ENCODE measurements at regions not wholly inside any gene's neighbourhood (a gene's known extent, or its start where the extent isn't known, plus 50 kb on each side); places are given as distances from the start of the nearest gene placed in this dataset.

DNA sequence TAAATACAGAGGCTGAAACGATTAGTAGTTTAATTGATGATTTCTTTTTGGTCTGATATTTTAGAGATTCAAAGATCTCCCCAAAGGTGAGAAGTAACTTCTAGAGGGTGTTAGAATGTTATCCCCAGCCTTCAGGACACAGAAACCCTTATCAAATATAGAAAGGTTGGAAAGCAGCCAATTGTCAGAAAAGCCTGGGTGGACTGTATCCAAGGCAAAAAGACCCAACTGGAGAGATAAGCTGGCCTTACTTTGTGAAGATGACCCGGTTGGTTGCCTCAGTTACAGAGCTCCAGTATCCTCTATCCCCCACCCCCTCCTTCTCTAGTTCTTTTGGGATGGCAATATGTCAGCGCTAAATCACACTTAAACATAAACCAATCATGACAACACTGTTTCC, 75.7 kb downstream of the GCNT4 start:
- 53% methylated on average over 3 of the region's 3 CpGs for WGBS (ENCODE audit: insufficient coverage, insufficient replicate concordance, low lambda C conversion rate, missing lambda C conversion rate)

More for the DNA sequence above, 75.7 kb downstream of the GCNT4 start:
- no peak for FAIRE-seq
- Histone ChIP-seq H3K36me3 (ENCODE audit: control insufficient read depth in 2 of 2, insufficient read depth in 2 of 2, low read length in 1 of 2) (no peaks in the 10 kb centered on the region), H3K79me2 (ENCODE audit: control insufficient read depth, insufficient read depth, low read length) (no peaks in the 10 kb centered on the region), H3K27ac (ENCODE audit: control insufficient read depth, insufficient read depth) (no peak overlapping the region), H4K20me1 (ENCODE audit: control insufficient read depth, insufficient read depth) (no peaks in the 10 kb centered on the region), H3K4me1 (ENCODE audit: control insufficient read depth, insufficient read depth, low read length) (peaks cover 4% of the 10 kb centered on the region), H3K4me3 (no peak overlapping the region), H3K9ac (ENCODE audit: control insufficient read depth, insufficient read depth, low read length) (no peak overlapping the region), H3K27me3 (replicated peaks in 1 of 2; ENCODE audit: control insufficient read depth in 2 of 2, insufficient read depth in 2 of 2, low read length in 1 of 2) (no peaks in the 10 kb centered on the region), H3K9me3 (replicated peaks; ENCODE audit: control insufficient read depth, insufficient read depth, low read length) (peaks cover 2% of the 10 kb centered on the region; the same call in 2 of the 3 replicates), H3K4me2 (ENCODE audit: control insufficient read depth, insufficient read depth) (no peak overlapping the region), H2AFZ (ENCODE audit: control insufficient read depth, low read depth, low read length) (no peak overlapping the region)
- intact Hi-C loops (cut with micrococcal nuclease; ENCODE audit: unreplicated experiment): no loop called here
- DNase-seq (ENCODE audit: low read depth, low spot score): no peak
- SMC1A ChIA-PET (ENCODE audit: uncharacterized antibody, unreplicated experiment): no interaction called here
- POLR2A ChIA-PET: no interaction called here
- BruUV-seq (replicated peaks): no TSS peak
- in situ Hi-C loops (cut with MboI): no loop called here
- ATAC-seq: no peak
- no peak for TF ChIP-seq MEF2B (IDR thresholded peaks at IDR 0.05; ENCODE audit: partially characterized antibody, poor library complexity, severe bottlenecking)
- TF ChIP-seq WRNIP1 (IDR thresholded peaks at IDR 0.05; ENCODE audit: borderline replicate concordance, low read depth, low read length): no peak
- TF ChIP-seq POLR2A (IDR thresholded peaks at IDR 0.05; ENCODE audit: low read depth, low read length): no peak
- TF ChIP-seq JUND (IDR thresholded peaks at IDR 0.05; ENCODE audit: low read depth, low read length): no peak
- no peak for TF ChIP-seq HCFC1 (IDR thresholded peaks at IDR 0.05; ENCODE audit: low read length)
- TF ChIP-seq TCF7 (IDR thresholded peaks at IDR 0.05; ENCODE audit: borderline replicate concordance): no peak
- TF ChIP-seq CBX5 (IDR thresholded peaks at IDR 0.05; ENCODE audit: low read depth): no peak
- TF ChIP-seq, protein P1, sequence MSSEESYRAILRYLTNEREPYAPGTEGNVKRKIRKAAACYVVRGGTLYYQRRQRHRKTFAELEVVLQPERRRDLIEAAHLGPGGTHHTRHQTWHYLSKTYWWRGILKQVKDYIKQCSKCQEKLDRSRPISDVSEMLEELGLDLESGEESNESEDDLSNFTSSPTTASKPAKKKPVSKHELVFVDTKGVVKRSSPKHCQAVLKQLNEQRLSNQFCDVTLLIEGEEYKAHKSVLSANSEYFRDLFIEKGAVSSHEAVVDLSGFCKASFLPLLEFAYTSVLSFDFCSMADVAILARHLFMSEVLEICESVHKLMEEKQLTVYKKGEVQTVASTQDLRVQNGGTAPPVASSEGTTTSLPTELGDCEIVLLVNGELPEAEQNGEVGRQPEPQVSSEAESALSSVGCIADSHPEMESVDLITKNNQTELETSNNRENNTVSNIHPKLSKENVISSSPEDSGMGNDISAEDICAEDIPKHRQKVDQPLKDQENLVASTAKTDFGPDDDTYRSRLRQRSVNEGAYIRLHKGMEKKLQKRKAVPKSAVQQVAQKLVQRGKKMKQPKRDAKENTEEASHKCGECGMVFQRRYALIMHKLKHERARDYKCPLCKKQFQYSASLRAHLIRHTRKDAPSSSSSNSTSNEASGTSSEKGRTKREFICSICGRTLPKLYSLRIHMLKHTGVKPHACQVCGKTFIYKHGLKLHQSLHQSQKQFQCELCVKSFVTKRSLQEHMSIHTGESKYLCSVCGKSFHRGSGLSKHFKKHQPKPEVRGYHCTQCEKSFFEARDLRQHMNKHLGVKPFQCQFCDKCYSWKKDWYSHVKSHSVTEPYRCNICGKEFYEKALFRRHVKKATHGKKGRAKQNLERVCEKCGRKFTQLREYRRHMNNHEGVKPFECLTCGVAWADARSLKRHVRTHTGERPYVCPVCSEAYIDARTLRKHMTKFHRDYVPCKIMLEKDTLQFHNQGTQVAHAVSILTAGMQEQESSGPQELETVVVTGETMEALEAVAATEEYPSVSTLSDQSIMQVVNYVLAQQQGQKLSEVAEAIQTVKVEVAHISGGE (CRISPR knock-in tag; IDR thresholded peaks at IDR 0.05): no peak
- TF ChIP-seq RFX5 (IDR thresholded peaks at IDR 0.05; ENCODE audit: low read depth, low read length): no peak
- TF ChIP-seq SPI1 (IDR thresholded peaks at IDR 0.05; ENCODE audit: borderline replicate concordance, insufficient read depth, low read depth, low read length): no peak
- TF ChIP-seq, protein P2, sequence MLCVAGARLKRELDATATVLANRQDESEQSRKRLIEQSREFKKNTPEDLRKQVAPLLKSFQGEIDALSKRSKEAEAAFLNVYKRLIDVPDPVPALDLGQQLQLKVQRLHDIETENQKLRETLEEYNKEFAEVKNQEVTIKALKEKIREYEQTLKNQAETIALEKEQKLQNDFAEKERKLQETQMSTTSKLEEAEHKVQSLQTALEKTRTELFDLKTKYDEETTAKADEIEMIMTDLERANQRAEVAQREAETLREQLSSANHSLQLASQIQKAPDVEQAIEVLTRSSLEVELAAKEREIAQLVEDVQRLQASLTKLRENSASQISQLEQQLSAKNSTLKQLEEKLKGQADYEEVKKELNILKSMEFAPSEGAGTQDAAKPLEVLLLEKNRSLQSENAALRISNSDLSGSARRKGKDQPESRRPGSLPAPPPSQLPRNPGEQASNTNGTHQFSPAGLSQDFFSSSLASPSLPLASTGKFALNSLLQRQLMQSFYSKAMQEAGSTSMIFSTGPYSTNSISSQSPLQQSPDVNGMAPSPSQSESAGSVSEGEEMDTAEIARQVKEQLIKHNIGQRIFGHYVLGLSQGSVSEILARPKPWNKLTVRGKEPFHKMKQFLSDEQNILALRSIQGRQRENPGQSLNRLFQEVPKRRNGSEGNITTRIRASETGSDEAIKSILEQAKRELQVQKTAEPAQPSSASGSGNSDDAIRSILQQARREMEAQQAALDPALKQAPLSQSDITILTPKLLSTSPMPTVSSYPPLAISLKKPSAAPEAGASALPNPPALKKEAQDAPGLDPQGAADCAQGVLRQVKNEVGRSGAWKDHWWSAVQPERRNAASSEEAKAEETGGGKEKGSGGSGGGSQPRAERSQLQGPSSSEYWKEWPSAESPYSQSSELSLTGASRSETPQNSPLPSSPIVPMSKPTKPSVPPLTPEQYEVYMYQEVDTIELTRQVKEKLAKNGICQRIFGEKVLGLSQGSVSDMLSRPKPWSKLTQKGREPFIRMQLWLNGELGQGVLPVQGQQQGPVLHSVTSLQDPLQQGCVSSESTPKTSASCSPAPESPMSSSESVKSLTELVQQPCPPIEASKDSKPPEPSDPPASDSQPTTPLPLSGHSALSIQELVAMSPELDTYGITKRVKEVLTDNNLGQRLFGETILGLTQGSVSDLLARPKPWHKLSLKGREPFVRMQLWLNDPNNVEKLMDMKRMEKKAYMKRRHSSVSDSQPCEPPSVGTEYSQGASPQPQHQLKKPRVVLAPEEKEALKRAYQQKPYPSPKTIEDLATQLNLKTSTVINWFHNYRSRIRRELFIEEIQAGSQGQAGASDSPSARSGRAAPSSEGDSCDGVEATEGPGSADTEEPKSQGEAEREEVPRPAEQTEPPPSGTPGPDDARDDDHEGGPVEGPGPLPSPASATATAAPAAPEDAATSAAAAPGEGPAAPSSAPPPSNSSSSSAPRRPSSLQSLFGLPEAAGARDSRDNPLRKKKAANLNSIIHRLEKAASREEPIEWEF (IDR thresholded peaks at IDR 0.05; ENCODE audit: insufficient replicate concordance, low read depth, low read length): no peak
- TF ChIP-seq, protein P3, sequence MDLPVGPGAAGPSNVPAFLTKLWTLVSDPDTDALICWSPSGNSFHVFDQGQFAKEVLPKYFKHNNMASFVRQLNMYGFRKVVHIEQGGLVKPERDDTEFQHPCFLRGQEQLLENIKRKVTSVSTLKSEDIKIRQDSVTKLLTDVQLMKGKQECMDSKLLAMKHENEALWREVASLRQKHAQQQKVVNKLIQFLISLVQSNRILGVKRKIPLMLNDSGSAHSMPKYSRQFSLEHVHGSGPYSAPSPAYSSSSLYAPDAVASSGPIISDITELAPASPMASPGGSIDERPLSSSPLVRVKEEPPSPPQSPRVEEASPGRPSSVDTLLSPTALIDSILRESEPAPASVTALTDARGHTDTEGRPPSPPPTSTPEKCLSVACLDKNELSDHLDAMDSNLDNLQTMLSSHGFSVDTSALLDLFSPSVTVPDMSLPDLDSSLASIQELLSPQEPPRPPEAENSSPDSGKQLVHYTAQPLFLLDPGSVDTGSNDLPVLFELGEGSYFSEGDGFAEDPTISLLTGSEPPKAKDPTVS (IDR thresholded peaks at IDR 0.05; ENCODE audit: low read depth, low read length): no peak
- TF ChIP-seq ESRRA (IDR thresholded peaks at IDR 0.05; ENCODE audit: low read length): no peak
- no peak for TF ChIP-seq SREBF2 (IDR thresholded peaks at IDR 0.05; ENCODE audit: low read length)
- CTCF ChIA-PET: no interaction called here
- RAD21 ChIA-PET (ENCODE audit: unreplicated experiment): no interaction called here
